ENCODE measurements at regions not wholly inside any gene's neighbourhood (a gene's known extent, or its start where the extent isn't known, plus 50 kb on each side); places are given as distances from the start of the nearest gene placed in this dataset.
"Not testable (repeated sequence)": the region's sequence is repeated elsewhere in the genome, so short reads cannot be mapped to it uniquely, and the experiment has no call there.

- TF ChIP-seq, protein P1, sequence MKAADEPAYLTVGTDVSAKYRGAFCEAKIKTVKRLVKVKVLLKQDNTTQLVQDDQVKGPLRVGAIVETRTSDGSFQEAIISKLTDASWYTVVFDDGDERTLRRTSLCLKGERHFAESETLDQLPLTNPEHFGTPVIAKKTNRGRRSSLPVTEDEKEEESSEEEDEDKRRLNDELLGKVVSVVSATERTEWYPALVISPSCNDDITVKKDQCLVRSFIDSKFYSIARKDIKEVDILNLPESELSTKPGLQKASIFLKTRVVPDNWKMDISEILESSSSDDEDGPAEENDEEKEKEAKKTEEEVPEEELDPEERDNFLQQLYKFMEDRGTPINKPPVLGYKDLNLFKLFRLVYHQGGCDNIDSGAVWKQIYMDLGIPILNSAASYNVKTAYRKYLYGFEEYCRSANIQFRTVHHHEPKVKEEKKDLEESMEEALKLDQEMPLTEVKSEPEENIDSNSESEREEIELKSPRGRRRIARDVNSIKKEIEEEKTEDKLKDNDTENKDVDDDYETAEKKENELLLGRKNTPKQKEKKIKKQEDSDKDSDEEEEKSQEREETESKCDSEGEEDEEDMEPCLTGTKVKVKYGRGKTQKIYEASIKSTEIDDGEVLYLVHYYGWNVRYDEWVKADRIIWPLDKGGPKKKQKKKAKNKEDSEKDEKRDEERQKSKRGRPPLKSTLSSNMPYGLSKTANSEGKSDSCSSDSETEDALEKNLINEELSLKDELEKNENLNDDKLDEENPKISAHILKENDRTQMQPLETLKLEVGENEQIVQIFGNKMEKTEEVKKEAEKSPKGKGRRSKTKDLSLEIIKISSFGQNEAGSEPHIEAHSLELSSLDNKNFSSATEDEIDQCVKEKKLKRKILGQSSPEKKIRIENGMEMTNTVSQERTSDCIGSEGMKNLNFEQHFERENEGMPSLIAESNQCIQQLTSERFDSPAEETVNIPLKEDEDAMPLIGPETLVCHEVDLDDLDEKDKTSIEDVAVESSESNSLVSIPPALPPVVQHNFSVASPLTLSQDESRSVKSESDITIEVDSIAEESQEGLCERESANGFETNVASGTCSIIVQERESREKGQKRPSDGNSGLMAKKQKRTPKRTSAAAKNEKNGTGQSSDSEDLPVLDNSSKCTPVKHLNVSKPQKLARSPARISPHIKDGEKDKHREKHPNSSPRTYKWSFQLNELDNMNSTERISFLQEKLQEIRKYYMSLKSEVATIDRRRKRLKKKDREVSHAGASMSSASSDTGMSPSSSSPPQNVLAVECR (CRISPR knock-in tag; IDR thresholded peaks at IDR 0.05; ENCODE audit: borderline replicate concordance): peak; percentile 66; the same call in 1 of the 2 replicates
- not testable (repeated sequence) for TF ChIP-seq RCOR2 (CRISPR knock-in tag; IDR thresholded peaks at IDR 0.05); RFX5 (IDR thresholded peaks at IDR 0.05; ENCODE audit: low read depth, low read length)
- TF ChIP-seq, protein P2, sequence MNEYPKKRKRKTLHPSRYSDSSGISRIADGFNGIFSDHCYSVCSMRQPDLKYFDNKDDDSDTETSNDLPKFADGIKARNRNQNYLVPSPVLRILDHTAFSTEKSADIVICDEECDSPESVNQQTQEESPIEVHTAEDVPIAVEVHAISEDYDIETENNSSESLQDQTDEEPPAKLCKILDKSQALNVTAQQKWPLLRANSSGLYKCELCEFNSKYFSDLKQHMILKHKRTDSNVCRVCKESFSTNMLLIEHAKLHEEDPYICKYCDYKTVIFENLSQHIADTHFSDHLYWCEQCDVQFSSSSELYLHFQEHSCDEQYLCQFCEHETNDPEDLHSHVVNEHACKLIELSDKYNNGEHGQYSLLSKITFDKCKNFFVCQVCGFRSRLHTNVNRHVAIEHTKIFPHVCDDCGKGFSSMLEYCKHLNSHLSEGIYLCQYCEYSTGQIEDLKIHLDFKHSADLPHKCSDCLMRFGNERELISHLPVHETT (CRISPR knock-in tag; conservative IDR thresholded peaks at IDR 0.05): not testable (repeated sequence)
These were observed 63.4 kb upstream of the TMEM18 start for GRCh38 chr2:740322-741194.
